HUES6 (cell line): ENCODE measurements at regions not wholly inside any gene's neighbourhood (a gene's known extent, or its start where the extent isn't known, plus 50 kb on each side); places are given as distances from the start of the nearest gene placed in this dataset.

Source experiments
- H3K27ac ChIP-seq: 2 replicates; pipeline ENCODE4 v1.7.0; 2013; ENCODE audit warnings: low read depth, mild to moderate bottlenecking, low read length, inconsistent platforms
- H3K27me3 ChIP-seq: 2 replicates; pipeline ENCODE4 v1.6.1; 2013; ENCODE audit warnings: low read length; ENCODE audit not compliant: control insufficient read depth, insufficient read depth
- H3K36me3 ChIP-seq: 2 replicates; pipeline ENCODE4 v1.6.1; 2013; ENCODE audit warnings: low read length; ENCODE audit not compliant: control insufficient read depth, insufficient read depth
- H3K4me1 ChIP-seq: 2 replicates; pipeline ENCODE4 v1.6.1; 2013; ENCODE audit warnings: low read length; ENCODE audit not compliant: control insufficient read depth, insufficient read depth
- H3K4me3 ChIP-seq: 2 replicates; pipeline ENCODE4 v1.5.1; 2013; ENCODE audit warnings: low read depth, low read length
- H3K9ac ChIP-seq: one replicate; pipeline ENCODE4 v1.6.1; 2013; ENCODE audit warnings: mild to moderate bottlenecking, low read length
- H3K9me3 ChIP-seq: 2 replicates; pipeline ENCODE4 v1.6.1; 2013; ENCODE audit warnings: low read depth, low read length; ENCODE audit not compliant: control insufficient read depth, insufficient read depth

- H3K4me1 ChIP-seq = peaks cover 6% of the 10 kb centered on the region; the same call in 1 of the 2 replicates
- H3K27ac ChIP-seq = no peak overlapping the region
- no peaks in the 10 kb centered on the region for H3K9me3 ChIP-seq
- no peak overlapping the region for H3K9ac ChIP-seq
- H3K4me3 ChIP-seq = no peak overlapping the region
- H3K27me3 ChIP-seq = no peaks in the 10 kb centered on the region
- no peaks in the 10 kb centered on the region for H3K36me3 ChIP-seq
Measured at GRCh38 chr16:9219813-9220212, 128.4 kb downstream of the HAPSTR1 start.

GRCh38 chr16:9225527-9226316 lies 134.3 kb downstream of the HAPSTR1 start:
- no peaks in the 10 kb centered on the region for H3K27me3 ChIP-seq
- no peaks in the 10 kb centered on the region for H3K9me3 ChIP-seq
- no peak overlapping the region for H3K27ac ChIP-seq
- H3K4me3 ChIP-seq = no peak overlapping the region
- H3K9ac ChIP-seq = no peak overlapping the region
- H3K4me1 ChIP-seq = no peaks in the 10 kb centered on the region
- no peaks in the 10 kb centered on the region for H3K36me3 ChIP-seq

GRCh38 chr16:9226924-9227323 lies 135.5 kb downstream of the HAPSTR1 start:
- Histone ChIP-seq H3K9me3 (no peaks in the 10 kb centered on the region), H3K27ac (no peak overlapping the region), H3K4me1 (no peaks in the 10 kb centered on the region; the same call in 1 of the 2 replicates), H3K9ac (no peak overlapping the region), H3K4me3 (no peak overlapping the region), H3K36me3 (no peaks in the 10 kb centered on the region), H3K27me3 (no peaks in the 10 kb centered on the region)

- Histone ChIP-seq H3K36me3 (no peaks in the 10 kb centered on the region), H3K9ac (no peak overlapping the region), H3K27ac (no peak overlapping the region), H3K4me3 (no peak overlapping the region), H3K27me3 (no peaks in the 10 kb centered on the region), H3K9me3 (no peaks in the 10 kb centered on the region), H3K4me1 (peaks cover 3% of the 10 kb centered on the region; the same call in 1 of the 2 replicates)
Measured at GRCh38 chr16:9231039-9231438, 139.6 kb downstream of the HAPSTR1 start.

- no peak overlapping the region for H3K27ac ChIP-seq
- H3K9me3 ChIP-seq = no peaks in the 10 kb centered on the region
Measured at GRCh38 chr16:9232102-9232770, 140.8 kb downstream of the HAPSTR1 start.

GRCh38 chr16:9235867-9236266 lies 144.4 kb downstream of the HAPSTR1 start:
- Histone ChIP-seq H3K36me3 (no peaks in the 10 kb centered on the region), H3K27ac (no peak overlapping the region), H3K4me1 (peaks cover 3% of the 10 kb centered on the region; the same call in 1 of the 2 replicates), H3K9ac (no peak overlapping the region), H3K9me3 (peaks cover 6% of the 10 kb centered on the region; the same call in 1 of the 2 replicates), H3K4me3 (no peak overlapping the region), H3K27me3 (no peaks in the 10 kb centered on the region)

More at GRCh38 chr16:9232102-9232770, 140.8 kb downstream of the HAPSTR1 start:
- no peaks in the 10 kb centered on the region for H3K36me3 ChIP-seq
- H3K9ac ChIP-seq = no peak overlapping the region
- H3K27me3 ChIP-seq = no peaks in the 10 kb centered on the region
- H3K4me3 ChIP-seq = no peak overlapping the region
- peaks cover 3% of the 10 kb centered on the region; the same call in 1 of the 2 replicates for H3K4me1 ChIP-seq

- Histone ChIP-seq H3K9me3 (peaks cover 10% of the 10 kb centered on the region; the same call in 1 of the 2 replicates), H3K27ac (no peak overlapping the region), H3K4me1 (peaks cover 3% of the 10 kb centered on the region; the same call in 1 of the 2 replicates), H3K4me3 (no peak overlapping the region), H3K36me3 (no peaks in the 10 kb centered on the region), H3K9ac (no peak overlapping the region), H3K27me3 (no peaks in the 10 kb centered on the region)
Measured at GRCh38 chr16:9236319-9236718, 144.9 kb downstream of the HAPSTR1 start.

- H3K4me3 ChIP-seq = no peak overlapping the region
Measured at GRCh38 chr16:9238346-9238745, 146.9 kb downstream of the HAPSTR1 start.

GRCh38 chr16:9241177-9241576 lies 149.7 kb downstream of the HAPSTR1 start:
- Histone ChIP-seq H3K9me3 (peaks cover 12% of the 10 kb centered on the region; the same call in 1 of the 2 replicates), H3K4me3 (no peak overlapping the region), H3K36me3 (no peaks in the 10 kb centered on the region), H3K4me1 (no peaks in the 10 kb centered on the region), H3K27me3 (no peaks in the 10 kb centered on the region), H3K9ac (no peak overlapping the region), H3K27ac (no peak overlapping the region)

More at GRCh38 chr16:9238346-9238745, 146.9 kb downstream of the HAPSTR1 start:
- Histone ChIP-seq H3K27ac (no peak overlapping the region), H3K9me3 (peaks cover 12% of the 10 kb centered on the region; the same call in 1 of the 2 replicates), H3K4me1 (no peaks in the 10 kb centered on the region), H3K36me3 (no peaks in the 10 kb centered on the region), H3K9ac (no peak overlapping the region), H3K27me3 (no peaks in the 10 kb centered on the region)

- Histone ChIP-seq H3K9me3 (no peaks in the 10 kb centered on the region), H3K36me3 (no peaks in the 10 kb centered on the region), H3K4me1 (peaks cover 5% of the 10 kb centered on the region; the same call in 1 of the 2 replicates), H3K27me3 (no peaks in the 10 kb centered on the region), H3K27ac (no peak overlapping the region), H3K4me3 (no peak overlapping the region), H3K9ac (no peak overlapping the region)
Measured at GRCh38 chr16:9248162-9248561, 156.7 kb downstream of the HAPSTR1 start.

GRCh38 chr16:9249534-9249933 lies 158.1 kb downstream of the HAPSTR1 start:
- H3K9ac ChIP-seq = no peak overlapping the region
- H3K27me3 ChIP-seq = no peaks in the 10 kb centered on the region
- no peak overlapping the region for H3K27ac ChIP-seq
- H3K4me1 ChIP-seq = peaks cover 5% of the 10 kb centered on the region; the same call in 1 of the 2 replicates
- no peak overlapping the region for H3K4me3 ChIP-seq
- no peaks in the 10 kb centered on the region for H3K9me3 ChIP-seq
- no peaks in the 10 kb centered on the region for H3K36me3 ChIP-seq
